CD14-positive monocyte (primary cell): ENCODE measurements at regions not wholly inside any gene's neighbourhood (a gene's known extent, or its start where the extent isn't known, plus 50 kb on each side); places are given as distances from the start of the nearest gene placed in this dataset.

Source experiments
- DNase-seq, 3 donors: peaks; one replicate each; pipeline ENCODE4 v3.0.0-alpha.2; 2011 to 2022
- H2AFZ ChIP-seq: 2 replicates; pipeline ENCODE4 v1.6.0; 2012; ENCODE audit warnings: mild to moderate bottlenecking, low read depth, low read length, inconsistent platforms; ENCODE audit not compliant: insufficient read depth, poor library complexity, severe bottlenecking
- H3K27ac ChIP-seq, 2 donors: 1 replicate in 1 of 2; 2 replicates in 1 of 2; pipeline ENCODE4 v1.5.1; 2012 to 2013; ENCODE audit warnings: low read length in 2 of 2, control low read depth in 1 of 2, inconsistent platforms in 1 of 2, low read depth in 1 of 2, mild to moderate bottlenecking in 1 of 2
- H3K27me3 ChIP-seq, 2 donors: one replicate each; pipeline versions ENCODE4 v1.6.0 to v1.6.1; 2011 to 2013; ENCODE audit warnings: low read length in 2 of 2; ENCODE audit not compliant: control insufficient read depth in 2 of 2, insufficient read depth in 2 of 2
- H3K36me3 ChIP-seq, 2 donors: replicated peaks in 1 of 2; 1 replicate in 1 of 2; 2 replicates in 1 of 2; pipeline versions ENCODE4 v1.5.1 to v1.6.1; 2012 to 2013; ENCODE audit warnings: low read length in 2 of 2, control low read depth in 1 of 2, inconsistent platforms in 1 of 2, mild to moderate bottlenecking in 1 of 2; ENCODE audit not compliant: insufficient read depth in 2 of 2, control insufficient read depth in 1 of 2
- H3K4me1 ChIP-seq, 2 donors: 1 replicate in 1 of 2; 2 replicates in 1 of 2; pipeline versions ENCODE4 v1.5.1 to v1.6.1; 2012 to 2013; ENCODE audit warnings: low read length in 2 of 2, control low read depth in 1 of 2, inconsistent platforms in 1 of 2, mild to moderate bottlenecking in 1 of 2, moderate library complexity in 1 of 2; ENCODE audit not compliant: insufficient read depth in 2 of 2, control insufficient read depth in 1 of 2
- H3K4me2 ChIP-seq: replicated peaks from 2 replicates; pipeline ENCODE3; 2012; ENCODE audit warnings: low read length, moderate library complexity, mild to moderate bottlenecking; ENCODE audit not compliant: poor library complexity, severe bottlenecking; ENCODE audit errors: extremely low read depth
- H3K4me3 ChIP-seq, 3 experiments: fragments of 200-600 bp in 1 of 3; sonication (generic) in 1 of 3; replicated peaks in 1 of 3; 1 replicate in 2 of 3; 2 replicates in 1 of 3; pipeline ENCODE4 v1.5.1; 2011 to 2013; ENCODE audit warnings: low read length in 3 of 3, mild to moderate bottlenecking in 3 of 3, control low read depth in 2 of 3, low read depth in 2 of 3, inconsistent platforms in 1 of 3, moderate library complexity in 1 of 3
- H3K79me2 ChIP-seq: 2 replicates; pipeline ENCODE4 v1.6.0; 2012; ENCODE audit warnings: mild to moderate bottlenecking, control low read depth, inconsistent platforms, low read length, moderate library complexity; ENCODE audit not compliant: insufficient read depth
- H3K9ac ChIP-seq: 2 replicates; pipeline ENCODE4 v1.6.0; 2017; ENCODE audit warnings: low read length, mild to moderate bottlenecking; ENCODE audit not compliant: insufficient read depth, poor library complexity, severe bottlenecking
- H3K9me3 ChIP-seq, 2 donors: replicated peaks in 1 of 2; 1 replicate in 1 of 2; 2 replicates in 1 of 2; pipeline versions ENCODE4 v1.5.1 to v1.6.1; 2012 to 2013; ENCODE audit warnings: low read length in 2 of 2, control low read depth in 1 of 2; ENCODE audit not compliant: control insufficient read depth in 1 of 2, insufficient read depth in 1 of 2
- H4K20me1 ChIP-seq: 2 replicates; pipeline ENCODE4 v1.6.0; 2012; ENCODE audit warnings: mild to moderate bottlenecking, low read length, control low read depth, moderate library complexity; ENCODE audit not compliant: insufficient read depth
- H3K27ac Mint-ChIP-seq, 7 donors: one replicate each; pipeline ENCODE4 v1.8.0; 2020; ENCODE audit warnings: mild to moderate bottlenecking in 7 of 7, mixed read lengths in 7 of 7, moderate library complexity in 6 of 7, inconsistent platforms in 2 of 7
- H3K27me3 Mint-ChIP-seq, 3 donors: one replicate each; pipeline ENCODE4 v1.8.0; 2021 to 2022; ENCODE audit warnings: low read depth in 3 of 3, mild to moderate bottlenecking in 3 of 3, mixed read lengths in 3 of 3, moderate library complexity in 3 of 3, inconsistent platforms in 1 of 3
- H3K36me3 Mint-ChIP-seq, 2 donors: one replicate each; pipeline ENCODE4 v1.8.0; 2020; ENCODE audit warnings: mixed read lengths in 2 of 2, inconsistent platforms in 1 of 2, mild to moderate bottlenecking in 1 of 2
- H3K4me1 Mint-ChIP-seq: one replicate; pipeline ENCODE4 v1.8.0; 2020; ENCODE audit warnings: mild to moderate bottlenecking, mixed read lengths
- H3K4me3 Mint-ChIP-seq, 2 donors: one replicate each; pipeline ENCODE4 v1.8.0; 2020; ENCODE audit warnings: mild to moderate bottlenecking in 2 of 2, mixed read lengths in 2 of 2, moderate library complexity in 1 of 2
- H3K9me3 Mint-ChIP-seq, 7 donors: one replicate each; pipeline ENCODE4 v1.8.0; 2020 to 2022; ENCODE audit warnings: mixed read lengths in 7 of 7, mild to moderate bottlenecking in 6 of 7, moderate library complexity in 6 of 7, inconsistent platforms in 2 of 7
- WGBS: methylation state at CpG from one replicate; pipeline ENCODE4 v1.1.5; 2013; ENCODE audit warnings: missing lambda C conversion rate; ENCODE audit not compliant: insufficient coverage; 5-methylcytosine and 5-hydroxymethylcytosine counted together
- intact Hi-C, 2 donors: fragments of 100-400 bp; cut with micrococcal nuclease; formaldehyde crosslinking; loops; one replicate each; pipeline versions ENCODE4 v1.15.0 to v1.15.1; 2023
- TF ChIP-seq, protein P1 (sequence below): fragments of 200-600 bp; IDR thresholded peaks from one replicate; pipeline ENCODE4 v1.8.0; 2022; ENCODE audit warnings: antibody characterized with exemption, mild to moderate bottlenecking

DNA sequence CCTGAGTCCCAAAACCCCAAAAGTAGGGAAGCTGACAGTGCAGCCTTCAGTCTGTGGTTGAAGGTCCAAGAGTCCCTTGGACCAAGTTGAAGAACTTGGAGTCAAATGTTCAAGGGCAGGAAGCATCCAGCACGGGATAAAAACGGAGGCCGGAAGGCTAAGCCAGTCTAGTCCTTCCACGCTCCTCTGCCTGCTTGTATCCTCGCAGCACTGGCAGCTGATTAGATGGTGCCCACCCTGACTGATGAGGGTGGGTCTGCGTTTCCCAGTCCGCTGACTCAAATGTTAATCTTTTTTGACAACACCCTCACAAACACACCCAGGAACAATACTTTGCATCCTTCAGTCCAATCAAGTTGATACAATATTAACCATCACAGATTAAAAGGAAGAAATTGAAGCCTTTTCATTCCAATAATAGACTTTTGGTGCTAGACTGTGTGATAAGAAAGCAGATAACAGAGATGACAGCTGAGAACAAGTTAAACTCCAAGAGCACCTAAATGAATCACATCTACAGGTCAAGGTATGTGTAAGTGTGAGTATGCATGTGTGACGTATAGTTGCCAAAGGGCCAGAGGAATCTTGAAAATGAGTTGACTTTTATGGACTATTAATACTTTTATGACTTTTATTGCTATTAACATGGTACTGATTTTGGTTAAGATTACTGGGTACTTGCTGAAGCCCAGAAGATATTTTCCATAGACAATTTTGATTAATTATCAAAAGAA is 933.5 kb upstream of the SOX9 start:
- no peak overlapping the region for H3K9ac ChIP-seq
- Mint-ChIP-seq H3K9me3 (peaks cover 0 to 14% (median 0%) of the 10 kb centered on the region in 7 donors), H3K4me1 (no peaks in the 10 kb centered on the region), H3K4me3 (no peak overlapping the region), H3K36me3 (no peaks in the 10 kb centered on the region), H3K27me3 (peaks cover 0 to 2% (median 0%) of the 10 kb centered on the region in 3 donors), H3K27ac (no peak overlapping the region)
- H4K20me1 ChIP-seq = no peaks in the 10 kb centered on the region
- TF ChIP-seq, protein P1, sequence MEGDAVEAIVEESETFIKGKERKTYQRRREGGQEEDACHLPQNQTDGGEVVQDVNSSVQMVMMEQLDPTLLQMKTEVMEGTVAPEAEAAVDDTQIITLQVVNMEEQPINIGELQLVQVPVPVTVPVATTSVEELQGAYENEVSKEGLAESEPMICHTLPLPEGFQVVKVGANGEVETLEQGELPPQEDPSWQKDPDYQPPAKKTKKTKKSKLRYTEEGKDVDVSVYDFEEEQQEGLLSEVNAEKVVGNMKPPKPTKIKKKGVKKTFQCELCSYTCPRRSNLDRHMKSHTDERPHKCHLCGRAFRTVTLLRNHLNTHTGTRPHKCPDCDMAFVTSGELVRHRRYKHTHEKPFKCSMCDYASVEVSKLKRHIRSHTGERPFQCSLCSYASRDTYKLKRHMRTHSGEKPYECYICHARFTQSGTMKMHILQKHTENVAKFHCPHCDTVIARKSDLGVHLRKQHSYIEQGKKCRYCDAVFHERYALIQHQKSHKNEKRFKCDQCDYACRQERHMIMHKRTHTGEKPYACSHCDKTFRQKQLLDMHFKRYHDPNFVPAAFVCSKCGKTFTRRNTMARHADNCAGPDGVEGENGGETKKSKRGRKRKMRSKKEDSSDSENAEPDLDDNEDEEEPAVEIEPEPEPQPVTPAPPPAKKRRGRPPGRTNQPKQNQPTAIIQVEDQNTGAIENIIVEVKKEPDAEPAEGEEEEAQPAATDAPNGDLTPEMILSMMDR = no peak
- H3K79me2 ChIP-seq = no peaks in the 10 kb centered on the region
- no peaks in the 10 kb centered on the region for H3K36me3 ChIP-seq
- peaks cover 6 to 9% of the 10 kb centered on the region in 2 donors for H3K9me3 ChIP-seq
- WGBS = 94% methylated on average over 7 of the region's 8 CpGs
- H3K4me1 ChIP-seq = no peaks in the 10 kb centered on the region
- no peak overlapping the region for H3K27ac ChIP-seq
- H3K4me2 ChIP-seq = no peak overlapping the region
- DNase-seq = no peak
- no peak overlapping the region for H3K4me3 ChIP-seq
- intact Hi-C loops = no loop called here
- H2AFZ ChIP-seq = no peak overlapping the region
- H3K27me3 ChIP-seq = no peaks in the 10 kb centered on the region

DNA sequence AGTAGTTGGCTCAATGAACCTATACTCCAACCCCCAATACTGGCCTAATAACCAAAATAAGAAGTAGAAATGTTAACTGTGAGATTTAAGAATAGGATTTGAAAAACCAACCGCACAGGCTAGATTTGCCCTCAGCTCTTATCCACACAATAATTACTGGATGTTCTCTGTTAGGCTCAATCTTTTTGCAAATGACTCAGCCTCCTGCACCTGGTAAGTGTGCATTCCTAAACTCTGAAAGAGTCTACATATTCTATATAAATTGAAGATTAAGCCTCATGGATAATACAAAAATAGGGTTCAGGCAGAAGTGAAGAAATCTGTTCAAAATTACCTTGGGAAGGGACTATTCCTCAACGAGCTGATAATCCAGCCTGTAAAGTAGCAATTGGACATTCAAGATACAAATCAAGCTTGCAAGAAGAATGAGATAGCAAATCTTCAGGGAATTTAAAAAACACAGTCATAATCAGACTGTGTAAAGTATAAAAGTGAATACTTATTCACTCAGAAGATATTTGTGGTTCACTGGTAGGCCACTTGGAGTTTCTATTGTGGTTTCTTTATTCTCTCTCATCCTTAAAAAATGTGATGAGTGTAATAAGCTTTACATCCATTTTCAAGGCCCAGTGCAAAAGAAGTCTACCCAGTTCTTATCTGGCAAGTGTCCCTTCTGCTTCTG is 931.9 kb upstream of the SOX9 start:
- no peaks in the 10 kb centered on the region for H3K79me2 ChIP-seq
- no CpG with 5 or more reads among the region's 2 CpGs for WGBS
- H3K4me1 Mint-ChIP-seq = no peaks in the 10 kb centered on the region
- H2AFZ ChIP-seq = no peak overlapping the region
- peaks cover 6 to 9% of the 10 kb centered on the region in 2 donors for H3K9me3 ChIP-seq
- H3K4me3 Mint-ChIP-seq = no peak overlapping the region
- no peak for DNase-seq
- H3K9me3 Mint-ChIP-seq = peaks cover 0 to 10% (median 0%) of the 10 kb centered on the region in 7 donors
- no peak overlapping the region for H3K4me3 ChIP-seq
- intact Hi-C loops = no loop called here
- no peaks in the 10 kb centered on the region for H3K4me1 ChIP-seq
- no peaks in the 10 kb centered on the region for H3K36me3 Mint-ChIP-seq
- no peak overlapping the region for H3K27ac Mint-ChIP-seq
- H3K4me2 ChIP-seq = no peak overlapping the region
- H3K36me3 ChIP-seq = no peaks in the 10 kb centered on the region
- no peaks in the 10 kb centered on the region for H3K27me3 ChIP-seq
- H3K9ac ChIP-seq = no peak overlapping the region
- no peak overlapping the region for H3K27ac ChIP-seq
- TF ChIP-seq, protein P1 = no peak
- no peaks in the 10 kb centered on the region for H4K20me1 ChIP-seq
- H3K27me3 Mint-ChIP-seq = peaks cover 0 to 2% (median 0%) of the 10 kb centered on the region in 3 donors
